HG03575 (cell line): ENCODE measurements at regions not wholly inside any gene's neighbourhood (a gene's known extent, or its start where the extent isn't known, plus 50 kb on each side); places are given as distances from the start of the nearest gene placed in this dataset.

Experiments used
- ATAC-seq: cut with Tn5 transposase; IDR thresholded peaks from one replicate; pipeline ENCODE4 v1.9.1; 2021; ENCODE audit not compliant: unreplicated experiment, insufficient number of reproducible peaks, low FRiP score; ENCODE audit errors: extremely low read depth

DNA sequence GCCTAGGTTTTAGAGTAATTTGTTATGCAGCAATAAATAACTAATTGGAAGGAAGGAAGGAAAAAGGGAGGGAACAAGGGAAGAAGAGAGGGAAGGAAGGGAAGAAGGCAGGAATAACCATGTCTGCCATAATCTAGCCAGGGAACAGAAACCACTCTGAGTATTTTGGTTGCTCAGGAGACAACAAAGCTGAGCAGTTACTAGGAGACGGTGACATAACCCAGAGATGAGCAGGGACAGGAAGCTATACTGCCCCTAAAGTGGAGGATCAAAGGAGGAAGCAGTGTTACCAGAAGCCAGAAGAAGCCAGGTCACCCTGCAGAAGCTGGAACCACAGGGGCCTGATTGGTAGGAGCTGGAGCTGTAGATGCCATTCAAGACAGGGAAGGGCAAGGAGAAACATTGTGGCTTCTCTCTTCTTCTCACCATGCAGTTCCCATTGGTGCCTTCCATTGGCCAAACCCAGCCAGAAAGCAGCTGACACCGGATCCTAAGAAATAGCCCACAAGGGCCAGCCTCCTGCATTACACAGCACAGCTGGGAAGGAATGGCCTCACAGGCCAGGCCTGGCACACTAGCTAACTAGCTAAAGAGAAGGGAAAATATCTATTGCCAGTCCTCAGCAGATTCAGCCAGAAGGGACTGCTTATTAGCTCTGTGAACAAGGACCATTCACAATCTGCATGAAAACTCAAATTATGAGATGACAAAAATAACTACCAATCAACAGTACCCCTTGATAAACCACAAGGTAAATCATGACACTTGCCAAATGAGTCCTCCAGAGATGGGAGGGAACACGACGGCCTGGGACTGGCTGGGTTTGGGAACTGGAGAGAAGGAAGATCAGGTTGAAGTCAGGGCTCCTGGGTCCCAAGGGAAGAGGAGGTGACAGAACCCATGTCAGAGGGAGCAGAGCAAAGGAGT lies 184.5 kb upstream of the NFE2L3 start:
- peak; percentile 24 for ATAC-seq

DNA sequence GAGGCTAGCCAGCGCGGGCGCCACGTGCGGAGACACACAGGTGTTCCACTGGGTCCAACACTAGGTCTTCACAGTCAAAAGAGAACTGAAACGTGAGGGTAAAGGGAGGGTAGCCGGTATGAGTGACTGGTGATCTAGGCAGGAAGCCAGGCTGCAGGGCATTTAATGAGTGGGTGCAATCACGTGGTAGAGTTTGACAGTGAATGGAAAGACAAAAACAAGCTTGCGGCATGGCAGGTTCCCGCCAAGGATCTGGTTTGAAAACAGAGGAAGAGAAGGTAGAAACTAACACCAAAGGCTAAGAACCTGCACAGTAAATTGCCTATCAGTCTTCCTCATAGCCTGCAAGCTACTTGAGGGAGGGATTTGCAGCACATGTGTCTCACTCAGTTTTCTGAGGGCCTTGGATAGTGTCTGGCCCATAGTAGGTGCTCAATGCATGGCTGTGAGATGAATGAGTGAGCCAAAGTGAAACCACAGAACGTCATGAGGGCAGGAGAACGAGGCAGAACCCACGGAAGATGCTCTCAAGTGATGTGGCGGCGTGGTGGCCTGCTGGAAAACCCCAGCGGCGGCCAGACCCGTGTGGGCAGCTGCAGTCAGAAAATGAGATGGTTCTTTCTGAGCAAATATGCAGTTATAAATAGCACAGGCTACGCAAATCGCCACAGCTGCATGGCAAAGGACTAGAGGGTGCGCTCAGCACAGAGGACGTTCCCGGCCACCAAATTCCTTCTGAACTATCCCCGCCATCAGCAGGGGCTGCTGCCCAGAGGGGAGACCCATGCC lies 183.6 kb upstream of the NFE2L3 start:
- ATAC-seq, result peak; percentile 35

DNA sequence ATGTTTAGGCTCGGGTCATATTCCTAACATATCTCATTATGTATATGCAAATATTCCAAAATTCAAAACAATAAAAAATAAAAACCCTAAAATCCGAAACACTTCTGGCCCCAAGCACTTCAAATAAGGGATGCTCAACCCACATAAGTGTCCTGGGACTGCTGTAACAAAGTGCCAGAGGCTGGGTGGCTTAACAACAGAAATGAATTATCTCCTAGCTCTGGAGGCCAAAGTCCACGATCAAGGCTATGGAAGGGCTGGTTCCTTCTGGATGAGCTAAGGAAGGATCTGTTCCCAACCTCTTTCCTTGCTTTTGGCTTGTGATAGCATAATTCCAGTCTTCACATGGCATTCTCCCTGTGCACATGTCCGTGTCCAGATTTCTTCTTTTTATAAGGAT lies 181.6 kb upstream of the NFE2L3 start:
- ATAC-seq, result no peak

DNA sequence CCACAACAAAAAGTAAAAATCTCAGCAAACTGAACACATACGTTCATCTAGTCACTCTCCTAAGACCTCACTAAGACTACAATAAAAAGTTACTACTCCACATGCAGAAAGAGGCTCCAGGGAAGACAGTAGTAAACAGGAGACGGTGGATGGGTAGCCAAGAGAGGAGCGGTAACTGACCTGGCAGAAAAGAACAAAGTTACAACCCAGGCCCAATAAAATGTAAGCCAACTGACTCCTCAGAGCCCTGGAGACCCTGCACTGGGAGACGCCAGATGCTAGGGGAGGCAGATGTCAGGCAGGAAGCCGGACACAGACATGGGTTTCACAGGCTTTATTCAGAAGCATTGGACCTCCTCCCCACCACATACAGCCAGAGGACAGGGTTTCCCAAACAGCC lies 181.1 kb upstream of the NFE2L3 start:
- ATAC-seq, result no peak

DNA sequence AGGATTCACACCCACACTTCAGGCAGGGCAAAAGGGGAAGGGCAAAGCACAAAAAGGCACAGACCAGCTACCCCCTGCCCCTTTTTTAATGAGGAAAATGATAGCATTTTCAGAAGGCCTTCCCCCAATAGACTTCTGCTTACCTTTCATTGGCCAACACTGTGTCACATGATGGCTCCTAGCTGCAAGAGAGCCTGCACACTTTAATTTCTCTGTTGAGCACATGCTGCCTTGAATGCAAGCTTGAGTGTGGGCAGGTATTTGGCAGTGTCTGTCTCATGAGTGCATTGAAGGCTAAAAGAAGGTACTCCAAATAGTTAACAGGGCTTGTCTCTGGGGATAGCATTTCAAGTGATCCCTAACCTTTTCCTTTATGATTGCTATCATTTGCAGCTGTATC lies 175.4 kb upstream of the NFE2L3 start:
- ATAC-seq, result no peak

DNA sequence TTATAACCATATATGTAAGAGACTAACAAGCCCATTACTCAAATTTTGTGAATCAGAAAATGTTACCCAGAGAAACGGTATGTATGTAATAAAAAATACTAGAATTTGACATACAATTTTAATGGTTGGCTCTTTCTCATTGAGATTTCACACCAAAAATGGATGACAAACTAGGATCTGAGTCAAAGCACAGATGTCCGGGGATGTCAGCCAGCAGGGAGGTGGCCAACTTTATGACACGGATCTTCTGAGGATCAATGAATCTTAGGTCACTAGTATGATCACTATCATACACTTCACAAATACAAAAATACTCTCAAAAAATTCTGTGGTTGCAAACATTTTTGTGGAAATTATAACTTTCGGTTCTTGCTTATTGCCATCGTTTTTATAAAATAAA lies 173.5 kb upstream of the NFE2L3 start:
- no peak for ATAC-seq

DNA sequence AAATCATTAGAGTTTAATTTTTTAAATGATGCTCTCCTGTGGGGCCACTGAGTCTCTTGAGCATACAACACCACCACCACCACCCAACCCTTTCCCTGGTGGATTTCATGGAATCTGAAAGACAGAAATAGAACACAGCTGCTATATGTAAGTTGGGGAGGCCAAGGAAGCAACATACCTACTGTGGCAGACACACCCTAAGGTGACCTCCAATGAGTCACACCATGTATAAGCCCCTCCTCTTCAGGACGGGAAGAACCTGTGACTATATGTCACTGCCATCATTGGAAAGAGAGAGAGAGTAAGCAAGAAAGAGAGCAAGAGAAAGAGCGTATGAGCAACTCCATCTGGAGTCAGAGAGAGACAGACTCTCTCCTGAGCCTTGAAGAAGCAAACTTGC lies 172.4 kb upstream of the NFE2L3 start:
- no peak for ATAC-seq

DNA sequence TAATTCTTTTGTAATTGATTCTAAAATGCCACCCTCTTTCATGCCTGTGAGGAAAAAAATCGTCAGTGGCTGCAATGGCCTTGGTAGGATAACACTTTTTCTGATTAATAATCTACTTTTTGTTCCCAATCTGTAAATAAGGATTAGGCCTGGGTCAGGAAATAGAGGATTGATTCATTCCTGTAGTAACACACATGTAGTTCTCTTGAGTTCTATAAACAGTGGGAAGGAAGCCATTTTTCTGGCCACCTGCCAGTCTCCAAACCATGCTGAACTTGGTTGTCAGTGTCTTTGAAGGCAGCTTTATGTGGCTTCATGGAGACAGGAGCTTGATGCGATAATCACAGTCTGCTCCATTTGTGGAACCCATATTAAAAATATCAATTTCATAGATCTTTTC lies 169.3 kb upstream of the NFE2L3 start:
- no peak for ATAC-seq

DNA sequence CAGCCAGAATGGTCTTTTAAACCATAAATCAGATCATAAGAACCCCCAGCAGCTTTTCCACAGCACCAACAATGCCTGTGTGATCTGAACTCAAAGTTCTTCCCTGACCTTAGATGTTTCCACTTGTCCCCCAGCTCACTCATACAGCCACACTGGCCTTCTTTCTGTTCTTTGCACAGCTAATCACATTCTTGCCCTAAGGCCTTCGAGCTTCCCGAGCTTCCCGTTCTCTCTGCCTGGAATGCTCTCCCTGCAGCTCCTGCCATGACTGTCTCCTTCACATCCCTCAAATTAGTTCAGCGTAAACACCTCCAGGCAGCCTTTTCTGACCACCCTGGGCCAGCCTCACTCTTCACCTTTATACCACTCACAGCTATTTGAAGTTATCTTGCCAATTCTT lies 166.8 kb upstream of the NFE2L3 start:
- ATAC-seq, result no peak

DNA sequence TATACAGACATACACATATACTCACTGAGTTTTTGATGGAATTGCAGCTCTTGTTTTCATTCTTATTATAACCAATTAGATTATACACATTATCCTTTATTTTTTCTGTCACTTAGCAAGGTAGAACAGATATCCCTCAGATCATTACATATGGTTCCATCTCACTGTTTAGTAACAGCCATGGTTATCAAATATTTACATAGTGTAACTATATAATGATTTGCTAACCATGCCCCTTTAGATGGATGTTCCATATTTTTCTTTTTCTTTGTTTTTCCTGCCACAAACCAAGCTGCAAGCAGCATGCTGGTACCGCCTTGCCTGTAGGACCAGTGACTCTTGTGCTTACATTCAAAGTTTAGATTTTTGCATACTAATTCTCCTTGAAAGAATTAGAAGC lies 163.4 kb upstream of the NFE2L3 start:
- ATAC-seq, result no peak

DNA sequence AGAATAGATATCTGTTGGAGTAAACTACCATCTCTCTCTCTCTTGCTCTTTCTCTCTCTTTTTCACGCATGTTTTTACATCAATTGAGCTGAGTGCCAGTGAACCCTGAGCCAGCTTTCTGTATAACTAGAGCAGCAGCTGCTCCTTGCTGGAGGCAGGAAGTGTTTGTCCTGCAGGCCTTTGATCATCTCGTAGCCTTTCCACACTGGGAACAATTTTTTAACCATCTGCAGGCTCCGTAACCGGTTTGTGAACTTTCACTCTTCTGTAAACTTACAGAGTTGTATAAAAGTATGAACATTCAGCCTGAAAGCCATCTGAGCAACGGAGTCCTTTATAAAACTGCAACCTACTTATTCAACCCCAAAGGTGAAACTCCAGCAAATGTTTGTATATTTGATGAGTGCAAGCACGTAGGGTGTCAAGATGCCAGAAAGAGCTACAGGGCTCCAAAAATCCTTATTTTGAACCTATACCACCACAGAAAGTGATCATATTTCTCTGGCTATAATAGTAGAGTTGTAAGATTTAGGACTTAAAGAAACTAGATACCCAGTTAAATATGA lies 162.8 kb upstream of the NFE2L3 start:
- no peak for ATAC-seq

DNA sequence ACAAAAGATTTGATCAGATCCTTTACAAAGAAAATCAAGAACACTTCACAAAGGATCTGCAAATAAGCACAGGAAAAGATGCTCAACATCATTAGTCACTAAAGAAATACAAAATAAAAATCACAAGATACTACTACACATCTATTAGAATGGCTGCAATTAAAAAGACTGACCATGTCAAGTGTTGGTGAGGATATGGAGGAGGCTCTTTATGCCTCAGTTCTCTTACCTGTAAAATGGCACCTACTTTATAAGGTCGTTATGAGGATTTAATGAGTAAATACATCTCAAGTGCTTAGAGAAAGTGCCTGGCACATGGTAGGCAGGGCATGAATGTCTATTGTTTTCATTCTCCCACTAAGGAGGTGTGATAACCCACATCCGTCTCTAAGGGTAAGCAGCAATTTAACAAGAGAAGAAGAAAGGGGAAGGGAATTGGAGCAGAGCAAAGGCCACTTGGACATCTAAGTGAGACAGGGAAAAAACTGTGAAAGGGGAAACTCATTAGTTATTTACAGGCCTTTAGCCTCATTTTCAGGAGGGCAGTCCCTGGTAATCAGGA lies 157.5 kb upstream of the NFE2L3 start:
- no peak for ATAC-seq

DNA sequence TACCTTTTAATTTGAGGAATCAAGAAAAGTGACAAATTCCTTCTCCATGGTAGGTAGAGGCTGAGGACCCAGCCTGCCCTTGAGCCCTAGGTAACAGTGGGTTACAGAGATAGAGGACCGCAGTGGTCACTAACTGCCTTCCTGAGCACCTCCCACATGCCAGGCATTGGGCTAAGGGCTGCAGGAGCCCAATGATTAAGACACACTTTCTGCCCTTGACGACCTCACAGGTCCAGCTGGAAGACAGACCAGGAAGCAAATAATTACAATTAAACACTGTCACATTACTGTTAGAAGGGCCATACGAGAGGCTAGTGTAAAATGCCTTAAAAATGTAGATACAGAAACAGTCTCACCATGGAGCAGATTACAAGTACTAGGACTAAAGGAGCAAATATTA lies 156.8 kb upstream of the NFE2L3 start:
- no peak for ATAC-seq

DNA sequence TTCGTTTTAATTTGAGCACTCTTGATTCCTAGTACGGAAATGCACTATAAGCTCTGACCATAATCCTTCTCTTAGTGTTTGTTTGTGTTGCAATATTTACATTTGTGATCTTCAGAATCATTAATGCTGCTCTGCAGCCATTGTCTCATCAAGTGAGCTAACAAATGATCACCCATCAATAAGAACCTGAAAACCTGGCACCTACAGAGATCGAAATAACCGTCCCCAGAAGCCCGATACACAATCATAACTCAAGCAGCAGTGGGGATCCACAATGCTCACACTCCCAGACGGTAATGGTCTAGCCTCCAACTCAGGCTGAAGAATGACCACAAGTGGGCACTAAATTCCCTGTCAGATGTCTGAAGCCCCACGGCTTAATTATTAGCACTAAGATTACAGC lies 156.0 kb upstream of the NFE2L3 start:
- ATAC-seq, result no peak

DNA sequence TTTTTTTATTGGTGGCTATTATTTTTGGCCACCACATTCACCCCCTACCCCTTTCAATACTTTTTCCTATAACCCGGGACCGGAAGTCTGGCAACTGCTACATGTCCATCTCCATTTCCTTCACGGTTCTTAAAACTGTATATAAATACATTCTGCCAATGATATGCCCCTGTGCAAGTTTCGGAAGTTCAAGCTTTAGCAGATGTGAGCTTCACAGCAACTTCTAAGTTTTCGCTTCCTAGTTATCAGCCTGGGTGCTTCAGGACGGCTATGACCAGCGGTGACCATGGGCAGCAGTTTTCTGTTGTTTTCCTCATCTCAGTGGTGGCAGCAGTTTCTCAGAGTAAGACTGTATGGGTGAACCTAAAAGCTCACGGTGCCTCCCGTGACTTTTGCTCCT lies 153.5 kb upstream of the NFE2L3 start:
- no peak for ATAC-seq

DNA sequence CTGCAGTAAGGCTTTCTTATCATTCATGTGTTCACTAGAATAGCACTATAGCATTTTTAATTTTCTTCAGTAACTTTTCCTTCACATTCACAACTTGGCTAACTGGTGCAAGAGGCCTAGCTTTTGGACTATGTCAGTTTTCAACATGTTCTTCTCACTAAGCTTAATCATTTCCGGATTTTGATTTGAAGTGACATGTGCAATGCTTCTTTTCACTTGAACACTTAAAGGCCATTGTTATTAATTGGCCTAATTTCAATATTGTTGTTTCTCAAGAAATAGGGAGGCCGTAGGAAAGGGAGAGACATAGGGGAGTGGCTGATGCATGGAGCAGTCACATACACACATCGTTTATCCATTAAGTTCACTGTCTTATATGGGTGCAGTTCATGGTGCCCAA lies 151.2 kb upstream of the NFE2L3 start:
- ATAC-seq, result no peak

DNA sequence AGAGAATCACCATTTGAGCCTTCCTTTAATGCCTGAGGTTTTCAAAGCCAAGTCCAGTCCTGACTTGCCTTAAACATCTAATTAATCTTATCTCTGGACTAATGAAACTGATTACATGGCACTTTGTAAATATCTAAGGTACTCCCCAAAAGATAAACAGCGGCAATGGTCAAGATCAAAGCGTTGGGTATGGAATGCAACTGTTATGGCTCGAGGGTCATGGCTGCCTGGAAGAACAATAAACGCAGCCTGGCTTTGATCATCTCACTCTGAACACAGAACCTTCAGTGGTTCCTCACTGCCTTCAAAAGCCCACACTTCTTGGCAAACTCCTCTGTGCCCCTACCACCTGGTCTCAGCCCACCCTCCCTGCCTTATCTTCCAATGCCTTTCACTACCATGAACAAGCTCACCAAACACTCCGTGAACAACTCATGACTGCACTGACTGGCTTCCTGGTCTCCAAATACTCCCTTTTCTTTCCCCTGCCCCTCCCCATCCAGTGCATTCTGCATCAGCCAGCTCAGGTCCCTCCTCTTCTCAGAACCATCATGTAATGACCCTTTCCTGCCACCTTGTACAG lies 150.2 kb upstream of the NFE2L3 start:
- no peak for ATAC-seq

DNA sequence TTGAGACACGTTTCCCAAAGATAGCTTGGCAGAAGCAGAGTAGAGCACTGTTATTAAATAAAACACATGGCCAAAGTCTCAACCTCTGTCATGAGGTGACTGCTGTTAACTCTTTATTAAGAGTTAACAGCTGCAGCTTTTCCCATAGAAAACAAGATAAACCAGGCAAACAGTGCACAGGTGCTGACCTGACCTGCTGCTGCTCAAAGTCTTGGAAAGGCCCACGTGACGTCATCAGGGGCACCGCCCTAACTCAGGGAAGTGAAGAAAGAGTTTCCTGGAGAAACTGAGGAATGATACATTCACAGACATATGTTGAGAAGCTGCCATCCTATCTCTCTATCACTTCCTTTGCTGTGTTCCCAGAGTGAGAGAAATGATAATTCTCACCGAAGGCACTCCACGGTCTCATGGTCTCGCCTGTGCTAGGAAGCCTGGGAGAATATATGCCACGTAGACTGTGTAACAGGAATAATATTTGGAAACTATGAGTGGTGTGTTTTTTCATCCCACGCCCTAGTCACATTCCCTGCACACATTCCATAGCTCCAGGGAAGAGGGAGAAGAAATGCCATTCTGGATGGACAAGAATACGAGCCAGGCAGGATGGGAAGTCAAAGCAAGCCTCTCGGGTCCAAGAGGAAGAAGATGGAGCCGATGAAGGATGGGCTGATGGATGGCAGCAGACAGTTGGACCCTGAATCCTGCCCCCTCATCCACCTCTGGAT lies 146.2 kb upstream of the NFE2L3 start:
- ATAC-seq, result no peak

DNA sequence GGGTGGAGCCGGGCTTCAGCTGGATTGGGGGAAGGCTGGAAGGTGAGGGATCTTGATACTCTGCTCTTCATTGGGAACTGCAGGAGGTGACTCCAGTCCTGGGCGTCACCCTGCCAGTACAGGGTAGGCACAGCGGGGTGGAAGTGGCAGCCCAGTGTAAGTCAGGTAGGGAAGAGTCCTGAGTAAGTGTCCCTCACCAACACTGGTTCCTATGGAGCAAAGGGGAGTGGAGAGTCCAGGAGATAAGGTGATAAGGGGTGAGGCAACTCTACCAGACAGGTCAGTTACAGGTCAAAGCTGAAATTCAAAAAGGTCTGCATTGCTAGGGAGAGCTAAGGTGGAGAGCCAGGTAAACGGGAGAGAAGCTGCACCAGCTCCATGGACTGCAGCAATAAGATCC lies 145.6 kb upstream of the NFE2L3 start:
- ATAC-seq, result no peak
